Prostate gland (tissue), 2 donors: ENCODE measurements at regions not wholly inside any gene's neighbourhood (a gene's known extent, or its start where the extent isn't known, plus 50 kb on each side); places are given as distances from the start of the nearest gene placed in this dataset.

Source experiments
- CTCF ChIP-seq, 4 experiments: fragments of 200-600 bp in 2 of 4; fragments of 450-650 bp in 2 of 4; sonication (generic) in 2 of 4; IDR thresholded peaks; 1 replicate in 3 of 4; 2 replicates in 1 of 4; pipeline ENCODE4 v1.5.1; 2016 to 2019; ENCODE audit warnings: antibody characterized with exemption in 4 of 4, mild to moderate bottlenecking in 2 of 4, moderate library complexity in 2 of 4
- POLR2A ChIP-seq: fragments of 450-650 bp; IDR thresholded peaks from one replicate; pipeline ENCODE4 v1.6.1; 2016; ENCODE audit warnings: antibody characterized with exemption, mild to moderate bottlenecking
- POLR2AphosphoS5 ChIP-seq: sonication (generic); formaldehyde crosslinking; IDR thresholded peaks from one replicate; pipeline ENCODE4 v1.6.1; 2017; ENCODE audit warnings: antibody characterized with exemption

GRCh38 chr12:3380200-3381043, 110.6 kb upstream of the PRMT8 start:
- TF ChIP-seq POLR2A (no peak), CTCF (IDR thresholded peaks at IDR 0.05) (no peak), POLR2AphosphoS5 (no peak)
